GM19035 (cell line): ENCODE measurements at regions not wholly inside any gene's neighbourhood (a gene's known extent, or its start where the extent isn't known, plus 50 kb on each side); places are given as distances from the start of the nearest gene placed in this dataset.
A peak's percentile ranks its signal among the peaks of the same experiment; 100 is the strongest.

Experiments
- ATAC-seq: cut with Tn5 transposase; IDR thresholded peaks from one replicate; pipeline ENCODE4 v1.9.1; 2021; ENCODE audit not compliant: unreplicated experiment

- ATAC-seq: no peak
Measured at GRCh38 chr12:105740369-105740768, 398.4 kb downstream of the NUAK1 start.

- ATAC-seq: no peak
Measured at GRCh38 chr12:105740970-105741725, 397.6 kb downstream of the NUAK1 start.

DNA sequence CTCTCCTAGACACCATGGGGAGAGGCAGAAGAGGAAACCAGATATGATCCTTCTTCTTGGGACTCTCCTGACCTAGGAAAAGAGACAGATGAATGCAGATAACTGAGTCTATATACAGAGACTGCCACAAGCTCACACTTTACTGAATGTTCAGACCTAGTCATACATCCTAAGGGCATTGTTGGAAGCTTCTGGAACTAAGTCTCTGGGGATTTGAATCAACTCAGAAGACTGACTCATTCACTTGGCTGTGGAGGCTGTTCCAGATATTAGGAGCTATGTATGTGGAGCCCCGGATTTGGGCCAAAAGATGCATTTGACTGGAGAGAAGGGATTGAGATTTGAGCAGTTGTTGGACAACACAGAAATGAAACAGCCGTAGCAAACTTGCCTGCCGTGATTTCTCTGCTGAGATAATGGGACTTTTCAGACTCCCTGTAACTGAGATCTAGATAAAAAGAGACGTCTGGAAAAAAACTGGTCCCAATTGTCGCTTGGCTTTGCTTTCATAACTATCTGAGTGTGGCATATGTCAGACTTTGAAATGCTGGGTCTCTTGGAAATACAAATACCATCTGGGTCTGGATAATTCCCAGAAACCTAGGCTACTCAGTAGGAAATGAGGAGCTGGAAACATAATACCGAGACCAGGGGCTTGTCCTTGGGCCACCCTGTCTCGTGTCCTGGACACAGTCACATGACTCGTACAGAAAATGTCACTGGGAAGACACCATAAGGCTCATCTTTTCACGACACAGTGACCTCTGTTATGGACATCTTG is 396.8 kb downstream of the NUAK1 start:
- ATAC-seq: no peak

- no peak for ATAC-seq
Measured at GRCh38 chr12:105742567-105742874, 396.2 kb downstream of the NUAK1 start.

DNA sequence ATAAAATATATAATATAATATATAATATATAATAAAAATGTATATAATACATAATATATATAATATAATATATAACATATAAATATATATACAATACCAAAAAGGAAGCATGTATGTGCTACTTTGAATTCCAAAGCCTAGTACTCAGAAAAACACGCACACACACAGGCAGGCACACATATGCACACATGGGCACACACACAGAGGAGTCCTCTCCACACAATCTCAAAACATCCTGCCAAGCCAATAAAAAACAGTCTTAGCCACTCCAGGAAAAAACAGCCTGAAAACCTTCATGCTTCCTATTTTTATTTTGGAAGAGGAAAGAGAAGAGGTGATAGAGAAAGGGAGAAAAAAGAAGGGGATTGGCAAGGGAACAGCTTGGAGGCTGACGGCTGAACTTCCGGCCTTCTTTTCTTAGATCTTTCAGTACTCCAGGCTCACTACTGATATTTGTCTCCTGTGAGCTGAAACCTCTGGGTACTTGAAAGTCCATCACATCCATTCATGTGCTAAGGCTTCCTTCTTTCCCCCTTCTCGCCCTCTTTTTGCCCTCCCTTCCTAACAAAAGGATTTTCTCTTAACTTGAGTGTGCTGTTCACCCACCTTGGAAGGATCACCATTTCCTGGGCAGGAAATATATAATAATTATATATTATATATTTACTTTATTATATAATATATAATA is 394.2 kb downstream of the NUAK1 start:
- ATAC-seq: no peak

DNA sequence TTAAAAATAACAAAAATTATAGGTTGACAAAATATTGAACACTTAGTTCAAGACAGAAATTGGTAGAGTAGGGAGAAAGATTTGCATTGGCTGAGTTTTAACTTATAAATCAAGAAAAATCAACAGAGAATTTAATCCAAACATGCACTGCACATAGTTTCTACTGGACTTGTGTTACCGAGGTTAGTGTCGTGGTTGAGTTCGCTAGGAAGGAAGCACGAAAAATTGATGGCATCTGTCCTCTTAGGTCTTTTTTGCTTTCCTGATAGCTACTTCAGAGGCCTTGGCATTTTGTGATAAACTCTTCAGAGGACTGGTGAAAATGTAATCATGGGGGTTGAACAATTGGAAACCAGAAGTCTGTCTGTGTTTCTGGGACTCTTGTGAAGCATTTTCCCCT is 392.9 kb downstream of the NUAK1 start:
- ATAC-seq: no peak

DNA sequence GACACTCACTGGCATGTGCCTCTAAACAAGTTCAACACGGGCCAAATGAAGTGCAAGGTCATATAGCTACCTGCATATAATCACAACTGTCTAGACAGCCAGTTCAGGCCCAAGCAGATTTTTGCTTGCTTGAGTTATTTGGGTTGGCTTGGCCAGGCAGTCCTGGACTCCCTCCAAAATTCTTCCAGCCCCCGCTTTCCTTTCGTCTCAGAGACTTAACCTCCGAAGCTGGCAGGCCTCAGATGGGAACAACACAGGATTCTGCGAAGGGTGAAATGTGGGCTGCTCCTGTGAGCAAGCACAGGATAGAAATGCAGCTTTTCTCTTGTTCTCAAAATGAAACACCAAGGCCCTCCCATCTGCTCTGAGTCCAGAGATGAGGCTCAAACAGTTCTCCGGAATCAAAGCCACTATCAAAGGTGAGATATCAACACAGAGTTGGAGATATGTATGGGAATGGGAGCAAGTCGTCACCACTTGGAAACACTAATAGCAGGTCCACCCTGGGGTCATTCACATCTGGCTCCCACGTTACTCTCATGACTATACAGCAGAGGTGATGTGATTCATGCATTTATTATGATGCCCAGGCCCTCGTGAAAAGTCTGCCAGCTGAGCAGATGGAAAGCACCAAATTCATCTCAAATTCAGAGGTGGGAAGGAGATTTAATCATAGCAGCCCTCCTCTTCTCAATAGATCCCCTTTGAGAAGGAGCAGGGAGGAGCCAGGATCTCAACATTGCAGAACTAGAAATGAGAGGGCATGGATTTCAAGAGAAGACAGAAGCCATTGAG is 389.8 kb downstream of the NUAK1 start:
- no peak for ATAC-seq

GRCh38 chr12:105750096-105750495 is 388.7 kb downstream of the NUAK1 start:
- no peak for ATAC-seq

DNA sequence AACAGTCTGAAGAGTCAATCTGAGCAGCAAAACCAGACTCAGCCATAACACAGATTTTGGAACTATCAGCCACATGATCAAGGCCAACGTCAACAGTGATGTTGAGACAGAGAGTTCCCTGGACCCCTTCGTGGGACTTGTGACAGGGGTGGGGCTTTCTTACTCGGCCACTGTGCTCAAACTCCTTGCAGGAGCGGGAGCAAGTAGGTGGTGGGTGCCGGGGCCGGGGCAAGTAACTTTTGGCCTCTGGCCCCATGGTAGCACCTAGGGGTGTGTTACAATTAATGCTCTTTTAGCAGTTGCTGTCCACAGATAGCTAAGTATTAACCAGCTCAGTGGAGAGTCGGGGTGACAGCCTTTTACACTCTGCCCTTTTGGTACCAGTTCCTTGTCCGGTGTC is 384.4 kb downstream of the NUAK1 start:
- ATAC-seq: no peak

DNA sequence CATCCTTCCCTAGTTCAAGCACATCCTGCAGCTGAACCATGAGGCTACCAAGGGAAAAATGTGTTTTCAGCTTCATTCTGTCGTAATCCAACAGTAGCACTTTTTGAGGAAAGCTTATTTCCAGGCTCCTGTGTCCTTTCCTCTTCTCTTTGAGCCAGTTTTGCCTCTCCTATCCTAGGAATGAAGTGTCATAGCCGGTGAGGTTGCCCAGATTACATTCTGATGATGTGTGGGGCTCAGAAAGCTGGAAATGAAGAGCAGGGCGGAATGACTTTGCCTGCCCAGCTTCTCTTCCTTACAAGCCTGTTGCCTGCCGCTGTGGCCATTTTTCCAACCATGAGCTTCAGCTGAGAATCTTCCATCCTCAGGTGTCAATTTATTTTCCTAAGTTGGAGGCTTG is 381.8 kb downstream of the NUAK1 start:
- no peak for ATAC-seq

- ATAC-seq: no peak
Measured at GRCh38 chr12:105759149-105759548, 379.6 kb downstream of the NUAK1 start.

DNA sequence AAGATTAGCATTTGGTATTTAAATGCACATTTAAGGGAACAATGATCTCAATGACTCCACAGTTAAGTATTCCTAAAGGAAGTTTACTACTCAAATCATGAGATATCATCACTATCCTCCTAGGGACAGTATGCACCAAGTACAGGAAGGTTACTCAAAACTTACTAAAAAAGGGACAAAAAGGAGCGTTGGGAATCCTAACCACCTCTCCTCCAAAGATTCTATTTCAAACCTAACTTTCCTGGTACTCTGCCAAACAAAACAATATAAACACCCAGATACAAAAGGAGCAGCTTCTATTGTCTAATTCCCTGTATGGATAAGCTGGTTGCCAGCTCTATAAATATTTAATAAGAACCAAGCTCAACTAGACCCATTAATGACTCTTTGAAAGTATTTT is 377.7 kb downstream of the NUAK1 start:
- no peak for ATAC-seq

GRCh38 chr12:105764216-105764835 is 374.4 kb downstream of the NUAK1 start:
- ATAC-seq: no peak

DNA sequence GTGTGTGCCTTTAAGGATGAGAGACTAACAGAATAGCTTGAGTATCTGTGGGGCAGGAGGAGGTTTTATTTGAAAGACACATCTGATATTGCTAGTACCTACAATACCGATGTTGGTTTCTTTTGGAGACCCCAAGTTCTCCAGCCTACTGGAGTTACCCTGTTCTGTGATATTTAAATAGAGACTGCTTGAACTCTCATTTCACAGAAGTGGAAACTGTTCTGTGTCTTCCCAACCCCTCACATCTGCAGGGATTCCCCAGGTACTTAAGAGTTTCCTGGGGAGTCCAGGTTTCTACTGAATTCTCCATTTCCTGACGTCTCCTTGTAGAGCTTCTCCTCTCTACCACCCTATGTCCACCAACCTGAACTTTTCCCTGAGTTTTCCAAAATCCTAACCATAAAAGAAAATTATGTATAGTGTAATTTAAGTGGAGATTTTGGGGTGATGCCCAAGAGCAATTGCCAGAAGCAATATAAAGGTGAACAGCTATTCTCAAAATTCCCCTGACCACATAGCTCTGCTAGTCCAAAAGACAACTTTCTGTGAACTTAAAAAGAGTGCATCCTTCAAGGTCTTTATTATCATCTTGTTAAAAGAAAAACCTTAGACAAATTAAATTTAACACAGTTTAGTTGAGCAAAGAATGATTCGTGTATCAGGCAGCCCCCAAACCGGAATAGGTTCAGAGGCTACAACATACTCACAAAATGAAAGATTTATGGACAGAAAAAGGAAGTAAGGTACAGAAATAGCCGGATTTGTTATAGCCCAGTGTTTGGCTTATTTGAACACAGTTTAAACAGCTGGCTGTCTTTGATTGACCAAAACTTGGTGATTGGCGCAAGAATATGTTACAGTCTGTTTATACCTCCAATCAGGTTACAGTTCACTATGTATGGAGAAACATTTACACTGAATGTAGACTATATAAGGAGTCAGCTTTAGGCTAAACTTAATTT is 373.4 kb downstream of the NUAK1 start:
- ATAC-seq: peak; percentile 56

DNA sequence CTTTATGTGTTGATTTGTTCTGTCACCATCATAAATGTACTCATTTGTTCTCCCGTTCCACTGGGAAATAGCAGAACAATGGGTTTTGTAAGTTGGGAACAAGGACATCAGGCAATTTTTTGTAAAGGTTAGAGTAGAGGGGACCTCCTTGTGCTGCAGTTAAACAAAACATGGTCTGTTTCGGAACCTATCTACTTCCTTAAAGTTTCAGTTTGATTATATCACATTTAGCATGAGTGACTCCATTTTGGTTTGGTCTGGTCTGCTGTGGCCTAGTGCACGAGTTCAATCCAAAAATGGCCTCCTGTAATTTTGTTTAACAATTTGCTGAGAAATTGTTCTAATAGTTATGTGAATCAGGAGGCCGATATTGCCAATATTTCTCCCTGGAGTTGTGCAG is 372.7 kb downstream of the NUAK1 start:
- no peak for ATAC-seq

DNA sequence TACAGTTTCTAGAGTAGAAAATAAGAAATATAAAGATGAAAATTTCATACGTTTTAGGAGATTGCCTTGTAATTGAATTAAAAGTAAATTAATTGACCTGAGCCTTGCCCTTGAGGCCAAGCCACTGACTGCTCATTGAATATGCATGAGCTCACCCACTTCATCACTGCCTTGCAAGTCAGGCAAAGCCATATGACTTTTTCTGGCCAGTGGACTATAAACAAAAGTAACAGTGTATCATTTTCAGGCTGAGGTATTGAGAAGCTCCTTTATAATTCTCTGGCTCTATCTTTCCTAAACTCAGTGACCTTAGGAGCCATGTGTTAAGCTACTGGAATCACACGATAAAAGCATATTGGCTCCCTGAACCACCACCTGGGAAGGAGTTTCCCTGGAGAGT is 369.3 kb downstream of the NUAK1 start:
- no peak for ATAC-seq

- ATAC-seq: no peak
Measured at GRCh38 chr12:105773471-105773870, 365.3 kb downstream of the NUAK1 start.

GRCh38 chr12:105774037-105774436 is 364.7 kb downstream of the NUAK1 start:
- no peak for ATAC-seq

DNA sequence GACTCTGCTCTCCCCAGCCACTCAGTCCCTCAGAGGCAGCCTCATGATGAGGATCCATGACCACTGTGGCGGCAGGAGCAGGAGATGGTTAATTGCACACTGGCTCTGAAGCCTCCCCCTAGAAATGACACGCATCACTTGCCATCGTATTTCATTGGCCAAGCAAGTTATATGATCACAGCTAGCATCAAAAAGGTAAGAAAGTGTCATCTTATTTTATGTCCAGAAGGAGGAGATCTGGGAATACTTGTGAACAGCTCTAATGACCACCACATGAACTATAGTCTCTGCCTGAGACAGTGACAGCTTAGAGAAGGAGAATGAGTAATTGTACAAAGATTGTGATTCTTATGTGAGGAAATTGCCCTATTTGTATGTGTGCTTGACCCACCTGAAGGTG is 363.4 kb downstream of the NUAK1 start:
- ATAC-seq: no peak
